GM12891 (cell line): ENCODE measurements at regions not wholly inside any gene's neighbourhood (a gene's known extent, or its start where the extent isn't known, plus 50 kb on each side); places are given as distances from the start of the nearest gene placed in this dataset.

Experiments used
- DNase-seq: peaks from one replicate; pipeline ENCODE4 v3.0.0; 2011; ENCODE audit warnings: low spot score; ENCODE audit not compliant: insufficient read length
- FAIRE-seq: peaks from 2 replicates; lab custom pipeline; 2011; peaks lifted over from hg19 to GRCh38; lab: Jason Lieb, UNC
- PAX5 ChIP-seq: IDR thresholded peaks from 2 replicates; pipeline ENCODE4 v1.6.1; 2011; ENCODE audit warnings: low read length, moderate library complexity, mild to moderate bottlenecking; ENCODE audit not compliant: insufficient read depth, severe bottlenecking
- POLR2A ChIP-seq: IDR thresholded peaks from 2 replicates; pipeline ENCODE4 v1.6.1; 2011; ENCODE audit warnings: low read depth, low read length, control low read depth
- POLR2AphosphoS5 ChIP-seq: IDR thresholded peaks from 2 replicates; pipeline ENCODE4 v1.6.1; 2011; ENCODE audit warnings: low read depth, low read length, control low read depth
- POU2F2 ChIP-seq: IDR thresholded peaks from 2 replicates; pipeline ENCODE4 v1.6.1; 2011; ENCODE audit warnings: low read depth, mild to moderate bottlenecking, control low read depth, low read length, moderate library complexity
- SPI1 ChIP-seq: IDR thresholded peaks from 2 replicates; pipeline ENCODE4 v1.6.1; 2011; ENCODE audit warnings: low read depth, low read length, control low read depth
- TAF1 ChIP-seq: IDR thresholded peaks from 2 replicates; pipeline ENCODE4 v1.6.1; 2011; ENCODE audit warnings: low read depth, low read length, control low read depth

GRCh38 chr11:20277014-20277413 is 86.5 kb upstream of the HTATIP2 start:
- no peak for DNase-seq
- TF ChIP-seq SPI1 (no peak), POU2F2 (no peak), POLR2AphosphoS5 (no peak), POLR2A (no peak), PAX5 (no peak), TAF1 (no peak)
- FAIRE-seq: no peak

GRCh38 chr11:20275987-20276965 is 87.2 kb upstream of the HTATIP2 start:
- FAIRE-seq (no peak), DNase-seq (no peak)
- TF ChIP-seq POU2F2: no peak
- TF ChIP-seq SPI1: no peak
- TF ChIP-seq POLR2A: no peak
- TF ChIP-seq TAF1: no peak
- no peak for TF ChIP-seq POLR2AphosphoS5
- TF ChIP-seq PAX5: no peak

DNA sequence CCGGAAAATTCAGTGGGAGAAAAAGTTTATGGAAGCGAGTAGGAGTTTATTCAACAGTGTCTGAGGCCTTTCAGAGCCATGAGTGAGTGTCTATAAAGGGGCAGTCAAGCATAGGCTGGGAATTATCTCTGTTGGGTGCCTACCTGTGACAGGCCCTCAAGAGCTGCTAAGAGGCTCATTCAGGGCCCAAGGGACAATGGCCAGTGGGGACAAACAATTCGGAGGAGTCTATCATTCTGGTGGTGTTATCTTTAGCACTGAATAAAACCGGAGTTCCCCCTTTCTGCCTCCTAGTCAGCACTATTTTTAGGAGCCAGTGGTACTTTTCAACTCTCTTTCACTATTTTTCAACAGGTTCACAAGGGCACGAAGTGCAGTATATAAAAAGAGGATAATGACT is 89.5 kb upstream of the HTATIP2 start:
- no peak for DNase-seq
- FAIRE-seq: no peak
- TF ChIP-seq POLR2AphosphoS5: no peak
- TF ChIP-seq SPI1: no peak
- TF ChIP-seq TAF1: no peak
- no peak for TF ChIP-seq PAX5
- TF ChIP-seq POU2F2: no peak
- no peak for TF ChIP-seq POLR2A

DNA sequence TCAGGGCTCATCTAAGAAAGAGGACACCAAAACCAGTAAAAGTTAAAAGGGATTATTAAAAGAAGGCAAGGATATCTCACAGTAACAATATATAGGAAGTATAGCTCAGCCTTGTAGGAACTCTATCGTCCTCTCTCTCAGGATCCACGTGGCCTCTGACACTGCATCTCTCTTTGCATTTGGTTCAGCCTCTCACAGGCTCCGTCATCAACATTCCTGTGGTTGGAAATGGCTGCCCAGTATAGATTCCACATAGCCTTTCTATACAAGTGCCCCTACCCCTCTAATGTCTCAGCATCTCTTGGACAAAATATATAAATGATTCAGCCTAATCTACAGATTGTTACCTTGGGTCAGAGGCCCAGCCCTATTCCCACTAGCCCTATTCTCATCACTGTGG is 101.3 kb upstream of the DBX1 start:
- FAIRE-seq (no peak), DNase-seq (no peak)
- TF ChIP-seq SPI1 (no peak), POLR2AphosphoS5 (no peak), PAX5 (no peak), TAF1 (no peak), POU2F2 (no peak), POLR2A (no peak)

GRCh38 chr11:20260307-20260706 is 100.0 kb upstream of the DBX1 start:
- FAIRE-seq: no peak
- no peak for DNase-seq
- no peak for TF ChIP-seq SPI1
- no peak for TF ChIP-seq POU2F2
- TF ChIP-seq PAX5: no peak
- no peak for TF ChIP-seq TAF1
- no peak for TF ChIP-seq POLR2A
- no peak for TF ChIP-seq POLR2AphosphoS5

GRCh38 chr11:20259506-20259905 is 99.2 kb upstream of the DBX1 start:
- FAIRE-seq: no peak
- TF ChIP-seq PAX5: no peak
- no peak for TF ChIP-seq POLR2A
- TF ChIP-seq POLR2AphosphoS5: no peak
- no peak for TF ChIP-seq POU2F2
- TF ChIP-seq SPI1: no peak
- TF ChIP-seq TAF1: no peak
- no peak for DNase-seq

- FAIRE-seq: no peak
- DNase-seq: no peak
- no peak for TF ChIP-seq POLR2A
- no peak for TF ChIP-seq POU2F2
- no peak for TF ChIP-seq TAF1
- TF ChIP-seq PAX5: no peak
- no peak for TF ChIP-seq SPI1
- no peak for TF ChIP-seq POLR2AphosphoS5
Measured at GRCh38 chr11:20258376-20258895, 98.2 kb upstream of the DBX1 start.

DNA sequence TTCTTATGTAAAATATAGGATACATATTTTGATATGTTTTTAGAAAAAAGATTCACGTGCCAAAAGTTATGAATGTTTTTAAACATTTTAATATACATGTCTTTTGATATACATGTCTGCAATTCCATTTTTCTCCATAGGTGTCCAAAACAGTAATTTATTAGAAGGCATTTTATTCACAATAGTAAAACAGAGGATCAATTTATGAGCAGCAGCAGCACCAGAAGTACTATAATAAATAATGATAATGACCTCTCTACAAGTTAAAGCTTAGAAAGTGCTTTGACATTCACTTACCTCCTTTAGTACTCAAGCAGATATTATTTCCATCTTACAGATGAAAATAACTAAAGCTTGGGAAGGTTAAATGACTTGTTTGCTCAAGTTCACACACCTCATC is 96.7 kb upstream of the DBX1 start:
- FAIRE-seq: no peak
- no peak for DNase-seq

DNA sequence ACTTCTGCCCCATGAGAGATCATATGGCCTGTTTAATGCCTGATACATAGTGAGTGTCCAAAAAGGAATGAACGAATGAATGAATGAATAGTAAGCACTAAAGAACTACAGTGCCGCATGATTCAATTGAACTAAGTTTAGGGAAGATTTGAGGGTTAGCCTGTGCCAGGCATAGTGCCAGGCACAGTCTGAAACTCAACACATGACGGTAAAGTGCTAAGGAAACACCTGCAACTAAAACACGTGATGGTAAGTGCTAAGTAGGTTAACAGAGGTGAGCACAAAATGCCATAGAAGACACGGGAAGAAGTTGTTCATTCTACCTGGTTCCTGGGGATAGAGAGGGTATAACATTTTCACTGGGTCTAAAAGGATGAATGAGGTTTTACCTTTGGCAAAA is 93.5 kb upstream of the DBX1 start:
- DNase-seq: no peak
- no peak for TF ChIP-seq POLR2A
- no peak for TF ChIP-seq SPI1
- TF ChIP-seq POLR2AphosphoS5: no peak
- no peak for TF ChIP-seq POU2F2
- TF ChIP-seq TAF1: no peak
- FAIRE-seq: no peak

More for the DNA sequence above, 96.7 kb upstream of the DBX1 start:
- TF ChIP-seq POLR2A (no peak), SPI1 (no peak), TAF1 (no peak), PAX5 (no peak), POLR2AphosphoS5 (no peak), POU2F2 (no peak)
